Stimulated activated naive B cell treated with anti-CD40 and anti-IgM and Interleukin-4, amounts not matched to agents 10 μg/mL and 1 μg/mL and 100 μg/mL, for 72 hours (primary cell): ENCODE measurements at regions not wholly inside any gene's neighbourhood (a gene's known extent, or its start where the extent isn't known, plus 50 kb on each side); places are given as distances from the start of the nearest gene placed in this dataset.
"Not testable (repeated sequence)": the region's sequence is repeated elsewhere in the genome, so short reads cannot be mapped to it uniquely, and the experiment has no call there.

Experiments used
- ATAC-seq, 2 donors: fragments of 150-1000 bp; cut with Tn5 transposase; replicated peaks; 2 replicates each; pipeline ENCODE4 v1.10.0; 2021; ENCODE audit warnings: moderate library complexity in 1 of 2
- DNase-seq: peaks from one replicate; pipeline ENCODE4 v3.0.0; 2021
- H3K27ac Mint-ChIP-seq: one replicate; pipeline ENCODE4 v1.8.0; 2022; ENCODE audit warnings: mild to moderate bottlenecking, mixed read lengths
- H3K27me3 Mint-ChIP-seq, 2 donors: one replicate each; pipeline ENCODE4 v1.8.0; 2022; ENCODE audit warnings: mixed read lengths in 2 of 2
- H3K36me3 Mint-ChIP-seq, 2 donors: one replicate each; pipeline ENCODE4 v1.8.0; 2022; ENCODE audit warnings: mixed read lengths in 2 of 2, mild to moderate bottlenecking in 1 of 2
- H3K4me1 Mint-ChIP-seq, 2 donors: one replicate each; pipeline ENCODE4 v1.8.0; 2022; ENCODE audit warnings: mixed read lengths in 2 of 2, mild to moderate bottlenecking in 1 of 2
- H3K4me3 Mint-ChIP-seq, 2 donors: one replicate each; pipeline ENCODE4 v1.8.0; 2022; ENCODE audit warnings: mild to moderate bottlenecking in 2 of 2, mixed read lengths in 2 of 2, moderate library complexity in 1 of 2
- H3K9me3 Mint-ChIP-seq, 2 donors: one replicate each; pipeline ENCODE4 v1.8.0; 2022; ENCODE audit warnings: mixed read lengths in 2 of 2, mild to moderate bottlenecking in 1 of 2

DNA sequence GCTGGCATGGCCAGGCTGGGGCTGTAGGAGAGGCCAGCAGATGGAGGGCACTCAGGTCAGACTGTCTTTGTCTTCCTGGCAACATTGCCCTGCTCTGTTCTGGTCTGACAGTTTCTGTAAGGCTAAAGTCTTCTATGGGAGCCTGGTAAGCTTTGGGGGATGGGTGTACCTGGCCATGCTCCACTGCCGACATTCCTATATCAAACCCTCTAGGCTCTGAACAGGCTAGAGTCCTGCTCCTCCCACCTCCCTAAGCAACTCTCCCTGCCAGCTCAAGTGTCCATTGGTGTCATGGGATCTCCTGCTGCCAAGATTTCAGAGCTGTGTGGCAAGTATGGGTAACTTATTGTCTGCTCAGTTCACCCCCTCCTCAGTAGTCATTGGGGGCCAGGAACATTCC lies 163.5 kb upstream of the UGT8 start:
- Mint-ChIP-seq H3K4me1 (no peaks in the 10 kb centered on the region), H3K9me3 (peaks cover 0 to 2% of the 10 kb centered on the region in 2 donors), H3K27me3 (peaks cover 20% of the 10 kb centered on the region in 2 donors), H3K4me3 (no peak overlapping the region), H3K27ac (no peak overlapping the region), H3K36me3 (no peaks in the 10 kb centered on the region)
- ATAC-seq: no peak
- no peak for DNase-seq

DNA sequence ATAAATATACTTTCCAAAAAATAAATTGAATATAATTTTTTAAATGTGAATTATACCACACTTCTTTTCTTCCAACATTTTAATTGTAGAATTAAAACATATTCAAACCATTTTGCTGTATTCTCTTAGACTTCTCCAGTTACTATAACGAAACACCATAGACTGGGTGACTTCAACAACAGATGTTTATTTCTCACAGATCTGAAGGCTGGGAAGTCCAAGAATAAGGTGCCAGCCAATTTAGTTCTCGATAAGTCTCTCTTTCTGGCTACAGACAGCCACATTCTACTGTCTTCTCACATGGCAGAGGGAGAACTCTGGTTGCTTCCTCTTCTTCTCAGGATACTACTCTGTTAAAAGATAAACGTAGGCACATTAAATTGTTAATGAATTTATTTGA lies 155.8 kb upstream of the UGT8 start:
- no peaks in the 10 kb centered on the region for H3K9me3 Mint-ChIP-seq
- no peak overlapping the region for H3K27ac Mint-ChIP-seq
- no peaks in the 10 kb centered on the region for H3K36me3 Mint-ChIP-seq
- H3K27me3 Mint-ChIP-seq: peaks cover 9 to 17% of the 10 kb centered on the region in 2 donors
- ATAC-seq (no peak), DNase-seq (no peak)
- H3K4me1 Mint-ChIP-seq: no peaks in the 10 kb centered on the region
- H3K4me3 Mint-ChIP-seq: no peak overlapping the region

DNA sequence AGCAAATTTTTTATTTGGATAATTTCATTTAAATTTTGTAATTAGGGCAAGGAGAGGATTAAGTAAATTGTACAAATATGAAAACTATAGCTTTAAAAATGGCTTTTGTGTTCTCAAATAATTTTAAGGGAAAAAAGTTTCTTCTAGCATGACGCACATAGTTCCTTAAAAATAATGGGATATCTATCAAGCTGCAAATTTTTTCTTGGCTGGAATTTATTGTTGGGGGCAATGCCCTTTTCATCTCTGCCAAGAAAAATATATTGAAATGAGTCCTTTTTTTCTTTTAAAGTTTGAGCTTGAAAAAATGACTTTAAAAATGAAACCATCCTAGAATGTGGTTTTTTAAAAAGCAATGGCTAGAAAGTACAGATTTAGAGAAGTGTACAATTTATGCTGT lies 154.4 kb upstream of the UGT8 start:
- no peak for DNase-seq
- Mint-ChIP-seq H3K27ac (no peak overlapping the region), H3K27me3 (peaks cover 9 to 23% of the 10 kb centered on the region in 2 donors), H3K36me3 (no peaks in the 10 kb centered on the region), H3K9me3 (no peaks in the 10 kb centered on the region), H3K4me3 (no peak overlapping the region), H3K4me1 (no peaks in the 10 kb centered on the region)
- no peak for ATAC-seq

DNA sequence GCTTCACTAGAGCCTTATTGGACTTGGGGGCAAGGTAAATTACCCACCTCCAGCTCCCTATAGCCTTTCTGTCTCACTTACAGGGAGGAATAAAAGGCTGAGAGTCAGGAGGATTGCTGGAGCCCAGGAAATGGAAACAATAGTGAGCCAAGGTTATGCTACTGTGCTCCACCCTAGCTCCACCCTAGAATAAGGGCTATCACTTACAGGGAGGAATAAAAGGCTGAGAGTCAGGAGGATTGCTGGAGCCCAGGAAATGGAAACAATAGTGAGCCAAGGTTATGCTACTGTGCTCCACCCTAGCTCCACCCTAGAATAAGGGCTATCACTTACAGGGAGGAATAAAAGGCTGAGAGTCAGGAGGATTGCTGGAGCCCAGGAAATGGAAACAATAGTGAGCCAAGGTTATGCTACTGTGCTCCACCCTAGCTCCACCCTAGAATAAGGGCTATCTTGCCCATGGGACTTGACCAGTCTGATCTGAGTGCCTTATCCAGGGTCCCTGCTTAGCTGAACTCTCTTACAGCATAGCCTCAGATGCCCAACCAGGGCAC lies 150.6 kb upstream of the UGT8 start:
- H3K4me1 Mint-ChIP-seq, DNase-seq, ATAC-seq, H3K27ac Mint-ChIP-seq, H3K36me3 Mint-ChIP-seq, H3K9me3 Mint-ChIP-seq, H3K4me3 Mint-ChIP-seq: not testable (repeated sequence)
- H3K27me3 Mint-ChIP-seq: peaks cover 5 to 27% of the 10 kb centered on the region in 2 donors

DNA sequence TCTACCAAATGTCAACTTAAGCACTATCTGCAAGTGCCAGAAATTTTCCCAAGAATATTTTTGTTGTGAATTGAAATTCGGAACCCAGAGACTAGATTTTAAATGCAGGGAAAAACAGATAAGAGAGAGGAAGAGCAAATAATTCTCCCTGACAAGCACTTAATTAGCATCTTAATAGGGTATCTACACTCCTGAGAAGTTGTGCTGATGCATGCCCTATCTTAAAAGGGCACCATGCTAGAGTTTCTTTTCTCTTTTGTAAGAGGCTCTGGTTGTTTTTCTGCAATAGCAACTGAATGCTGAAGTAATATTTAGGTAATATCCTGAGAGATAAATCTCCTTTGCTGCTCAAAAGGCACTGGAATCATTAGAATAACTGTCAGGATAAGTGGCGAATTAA lies 139.9 kb upstream of the UGT8 start:
- no peak overlapping the region for H3K4me3 Mint-ChIP-seq
- peaks cover 1 to 9% of the 10 kb centered on the region in 2 donors for H3K27me3 Mint-ChIP-seq
- H3K4me1 Mint-ChIP-seq: no peaks in the 10 kb centered on the region
- H3K27ac Mint-ChIP-seq: no peak overlapping the region
- DNase-seq (no peak), ATAC-seq (no peak)
- no peaks in the 10 kb centered on the region for H3K36me3 Mint-ChIP-seq
- H3K9me3 Mint-ChIP-seq: no peaks in the 10 kb centered on the region

DNA sequence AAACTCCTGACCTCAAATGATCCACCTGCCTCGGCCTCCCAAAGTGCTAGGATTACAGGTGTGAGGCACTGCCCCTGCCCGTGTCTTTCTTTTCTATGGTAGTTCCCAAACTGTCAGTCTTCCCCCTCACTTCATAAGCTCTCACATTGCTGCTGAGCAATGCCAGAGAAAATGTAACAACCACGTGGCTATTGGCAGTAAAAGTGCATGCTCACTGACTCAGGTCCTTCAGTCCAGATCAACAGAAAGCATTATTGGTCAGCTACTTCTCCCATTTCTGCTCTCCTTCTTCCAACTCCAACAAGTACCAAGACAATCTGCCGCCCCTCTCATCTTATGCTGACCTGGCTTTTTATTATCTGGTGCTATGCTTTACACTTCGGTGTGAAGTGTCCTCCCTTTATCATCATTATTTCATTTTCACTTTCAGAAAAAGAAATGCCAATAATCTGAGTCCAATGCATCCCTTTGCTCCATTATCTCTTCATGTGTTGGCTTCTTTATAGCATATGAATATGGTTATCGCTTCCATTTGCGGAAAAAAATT lies 133.8 kb upstream of the UGT8 start:
- Mint-ChIP-seq H3K27ac (no peak overlapping the region), H3K4me1 (no peaks in the 10 kb centered on the region), H3K9me3 (no peaks in the 10 kb centered on the region), H3K27me3 (peaks cover 18 to 25% of the 10 kb centered on the region in 2 donors), H3K36me3 (no peaks in the 10 kb centered on the region), H3K4me3 (no peak overlapping the region)
- DNase-seq: no peak
- ATAC-seq: no peak

DNA sequence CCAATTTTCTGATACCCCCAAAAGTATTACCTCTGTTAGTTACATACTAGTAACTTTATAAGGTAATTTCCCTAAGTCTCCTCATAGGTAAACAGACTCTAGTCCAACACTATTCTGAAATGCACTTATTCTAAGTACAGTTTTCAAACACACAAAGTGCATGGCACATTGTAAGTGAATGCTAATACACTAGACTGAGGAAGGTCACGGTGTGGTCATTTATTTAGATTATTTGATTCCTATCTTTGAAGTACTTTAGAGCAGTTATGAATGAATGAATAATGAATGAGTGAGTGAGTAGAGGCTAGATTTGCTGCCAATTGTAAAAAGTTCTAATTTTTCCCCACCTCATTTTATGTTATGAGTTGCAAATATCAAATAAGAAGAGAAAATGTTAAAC lies 132.8 kb upstream of the UGT8 start:
- Mint-ChIP-seq H3K27me3 (peaks cover 18% of the 10 kb centered on the region in 2 donors), H3K4me3 (no peak overlapping the region), H3K9me3 (no peaks in the 10 kb centered on the region)

DNA sequence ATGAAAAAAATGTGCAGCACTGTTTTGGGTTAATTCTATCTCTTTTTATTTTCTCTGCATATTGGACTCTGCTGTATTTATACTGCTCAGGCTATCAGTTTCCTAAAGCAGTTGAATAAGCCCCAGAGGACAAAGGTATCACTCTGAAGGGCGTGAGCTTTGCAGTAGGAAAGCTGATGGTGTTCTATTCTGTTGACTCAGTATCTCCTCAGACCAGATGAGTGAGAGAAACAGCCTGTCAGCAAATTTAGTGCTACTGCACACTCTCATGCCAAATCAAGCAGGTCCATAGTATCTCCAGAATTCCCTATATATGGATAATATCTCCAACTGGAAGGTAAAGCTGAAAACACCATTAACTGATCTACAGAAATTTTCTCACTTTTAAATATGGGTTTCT lies 132.3 kb upstream of the UGT8 start:
- ATAC-seq: no peak
- Mint-ChIP-seq H3K4me3 (no peak overlapping the region), H3K9me3 (no peaks in the 10 kb centered on the region), H3K4me1 (no peaks in the 10 kb centered on the region), H3K36me3 (no peaks in the 10 kb centered on the region), H3K27me3 (peaks cover 17 to 18% of the 10 kb centered on the region in 2 donors), H3K27ac (no peak overlapping the region)
- no peak for DNase-seq

More for the DNA sequence above, 132.8 kb upstream of the UGT8 start:
- no peak for DNase-seq
- no peaks in the 10 kb centered on the region for H3K36me3 Mint-ChIP-seq
- no peak for ATAC-seq
- H3K4me1 Mint-ChIP-seq: no peaks in the 10 kb centered on the region
- H3K27ac Mint-ChIP-seq: no peak overlapping the region

DNA sequence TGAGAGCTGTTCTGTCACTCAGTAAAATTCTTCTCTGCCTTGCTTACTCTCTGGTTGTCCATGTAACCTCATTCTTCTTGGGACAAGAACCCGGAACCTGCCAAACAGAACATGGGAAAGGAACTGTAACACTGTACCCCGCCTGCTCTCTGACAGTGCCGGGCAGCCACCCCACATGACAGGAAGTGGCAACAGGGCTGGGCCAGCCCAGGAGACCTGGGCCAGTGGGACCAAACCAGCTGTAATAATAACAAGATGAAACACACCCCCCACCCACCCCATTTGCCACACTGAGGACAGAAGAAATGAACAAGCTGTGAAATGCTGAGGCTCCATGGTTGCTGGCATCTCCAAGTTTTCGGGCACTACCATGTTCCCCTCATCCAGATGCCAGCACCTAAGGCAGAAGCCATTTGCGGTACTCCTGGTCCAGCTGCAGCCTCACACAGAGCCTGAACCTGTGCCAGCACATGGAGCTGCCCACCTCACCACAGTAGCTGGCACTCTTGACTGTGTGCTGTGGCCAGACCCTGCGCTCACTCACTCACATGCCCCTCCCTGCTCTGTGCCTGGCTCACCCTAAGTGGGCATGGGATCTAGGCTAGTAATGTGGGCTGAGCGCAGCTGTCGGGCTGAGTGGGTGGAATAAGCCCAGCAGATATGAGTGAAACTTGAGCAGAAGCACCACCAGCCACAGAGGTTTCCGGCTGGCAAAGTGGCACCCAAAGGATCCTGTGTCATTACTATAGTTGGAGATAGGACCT lies 126.2 kb upstream of the UGT8 start:
- Mint-ChIP-seq H3K27ac (no peak overlapping the region), H3K4me1 (no peaks in the 10 kb centered on the region), H3K9me3 (peaks cover 0 to 2% of the 10 kb centered on the region in 2 donors), H3K27me3 (peaks cover 4 to 5% of the 10 kb centered on the region in 2 donors), H3K36me3 (peaks cover 0 to 2% of the 10 kb centered on the region in 2 donors), H3K4me3 (no peak overlapping the region)
- DNase-seq (no peak), ATAC-seq (no peak)

DNA sequence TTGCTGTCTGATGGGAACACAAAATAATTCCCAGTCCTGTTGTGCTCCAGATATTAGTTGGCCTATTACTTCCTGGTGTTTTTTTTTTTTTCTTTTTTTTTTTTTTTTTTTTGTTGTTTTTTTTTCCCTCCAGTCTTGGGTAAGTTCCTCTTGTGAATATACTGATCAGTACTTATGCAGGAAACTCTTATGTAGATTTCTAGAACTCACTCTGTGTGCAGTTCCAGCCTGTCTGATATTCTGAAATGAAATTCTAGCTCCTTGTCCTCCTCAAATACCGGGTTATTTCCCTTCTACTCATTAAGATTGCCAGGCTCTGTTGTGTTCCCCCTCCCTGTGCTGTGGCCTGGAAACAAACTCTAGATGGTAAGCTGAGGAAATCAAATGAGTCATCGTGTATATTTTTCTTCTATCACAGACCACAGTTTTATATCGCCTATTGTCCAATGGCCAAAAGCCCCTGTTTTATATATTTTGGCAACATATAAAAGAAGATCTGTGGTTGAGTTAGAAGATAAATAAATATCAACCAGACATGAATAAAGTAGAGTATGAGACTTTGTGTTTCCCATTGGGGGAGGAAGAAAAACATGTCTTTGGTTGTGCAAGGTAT lies 124.3 kb upstream of the UGT8 start:
- H3K27ac Mint-ChIP-seq: no peak overlapping the region
- H3K27me3 Mint-ChIP-seq: peaks cover 4 to 13% of the 10 kb centered on the region in 2 donors

DNA sequence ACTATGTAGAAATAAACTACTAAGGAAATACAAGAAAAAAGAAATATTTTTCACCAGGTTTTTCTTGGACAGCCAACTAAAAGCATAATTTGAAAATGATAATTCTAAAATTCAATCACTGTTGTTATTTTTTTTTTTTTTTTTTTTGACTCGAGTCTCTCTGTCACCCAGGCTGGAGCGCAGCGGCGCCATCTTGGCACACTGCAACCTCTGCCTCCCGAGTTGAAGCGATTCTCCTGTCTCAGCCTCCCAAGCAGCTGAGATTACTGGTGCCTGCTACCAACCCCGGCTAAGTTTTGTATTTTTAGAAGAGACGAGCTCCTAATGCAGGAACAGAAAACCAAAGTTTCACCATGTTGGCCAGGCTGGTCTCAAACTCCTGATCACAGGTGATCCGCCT lies 122.3 kb upstream of the UGT8 start:
- Mint-ChIP-seq H3K27ac (no peak overlapping the region), H3K27me3 (peaks cover 10 to 20% of the 10 kb centered on the region in 2 donors), H3K4me3 (no peak overlapping the region), H3K9me3 (peaks cover 0 to 2% of the 10 kb centered on the region in 2 donors), H3K36me3 (peaks cover 0 to 2% of the 10 kb centered on the region in 2 donors), H3K4me1 (no peaks in the 10 kb centered on the region)
- DNase-seq (no peak), ATAC-seq (no peak)

More for the DNA sequence above, 124.3 kb upstream of the UGT8 start:
- ATAC-seq: no peak
- peaks cover 0 to 2% of the 10 kb centered on the region in 2 donors for H3K9me3 Mint-ChIP-seq
- DNase-seq: no peak
- H3K4me1 Mint-ChIP-seq: no peaks in the 10 kb centered on the region
- H3K4me3 Mint-ChIP-seq: no peak overlapping the region
- H3K36me3 Mint-ChIP-seq: peaks cover 0 to 2% of the 10 kb centered on the region in 2 donors

DNA sequence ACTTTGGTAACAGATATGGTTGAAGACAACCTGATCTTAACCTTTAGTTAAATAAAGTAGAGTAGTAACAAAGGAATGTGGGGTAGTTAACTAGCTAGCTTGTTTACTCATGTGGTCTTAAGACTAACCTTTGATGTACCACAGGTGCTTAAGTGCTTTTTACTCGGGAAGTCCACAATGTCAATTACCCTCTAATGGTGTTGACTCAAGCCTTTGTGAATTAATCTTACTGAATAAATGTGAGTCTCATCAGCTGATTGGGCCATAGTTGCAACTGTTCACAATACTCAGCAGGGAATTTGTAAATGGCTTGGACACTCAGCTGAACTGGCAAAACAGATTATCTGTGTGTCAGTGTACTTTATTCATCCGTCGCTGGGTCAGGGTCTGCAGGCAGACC lies 119.0 kb upstream of the UGT8 start:
- Mint-ChIP-seq H3K27ac (no peak overlapping the region), H3K27me3 (peaks cover 6 to 23% of the 10 kb centered on the region in 2 donors), H3K4me1 (no peaks in the 10 kb centered on the region), H3K9me3 (no peaks in the 10 kb centered on the region), H3K4me3 (no peak overlapping the region), H3K36me3 (no peaks in the 10 kb centered on the region)
- DNase-seq: no peak
- no peak for ATAC-seq

DNA sequence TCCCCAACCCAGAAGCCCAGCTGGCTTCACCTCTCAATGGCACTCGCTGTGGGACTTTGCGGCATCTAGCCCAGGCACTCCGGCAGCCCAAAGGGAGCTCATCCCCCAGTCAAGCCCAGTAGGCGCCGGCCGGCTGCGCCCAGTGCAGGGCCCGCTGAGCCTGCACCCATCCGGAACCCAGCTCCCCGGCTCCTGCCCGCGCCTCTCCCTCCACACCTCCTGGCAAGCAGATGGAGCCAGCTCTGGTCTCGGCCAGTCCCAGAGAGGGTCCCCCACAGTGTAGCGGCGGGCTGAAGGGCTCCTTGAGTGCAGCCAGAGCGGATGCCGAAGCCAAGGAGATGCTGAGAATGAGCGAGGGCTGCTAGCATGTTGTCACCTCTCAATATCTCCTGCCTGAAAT lies 116.8 kb upstream of the UGT8 start:
- DNase-seq: no peak
- no peak for ATAC-seq

DNA sequence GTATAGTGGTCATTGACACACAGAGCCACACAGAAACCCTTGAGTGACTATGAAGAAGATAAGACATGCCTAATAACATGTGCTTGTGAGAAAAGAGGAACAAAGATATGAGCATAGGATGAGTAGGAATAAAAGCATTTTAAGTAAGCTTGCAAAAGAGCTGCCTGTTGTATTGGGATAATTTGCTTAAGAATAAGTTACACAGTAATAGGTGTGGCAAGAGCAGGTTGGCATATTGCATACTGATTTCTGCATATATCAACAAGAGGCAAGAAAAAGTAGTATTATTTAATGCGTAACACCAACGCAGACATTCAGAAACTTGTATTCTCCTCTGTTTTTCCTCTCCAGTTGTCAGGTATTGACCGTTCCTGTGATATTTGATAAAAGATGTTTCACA lies 111.5 kb upstream of the UGT8 start:
- no peaks in the 10 kb centered on the region for H3K4me1 Mint-ChIP-seq
- no peaks in the 10 kb centered on the region for H3K9me3 Mint-ChIP-seq
- H3K36me3 Mint-ChIP-seq: no peaks in the 10 kb centered on the region
- peaks cover 0 to 6% of the 10 kb centered on the region in 2 donors for H3K27me3 Mint-ChIP-seq
- DNase-seq (no peak), ATAC-seq (no peak)
- H3K27ac Mint-ChIP-seq: no peak overlapping the region
- H3K4me3 Mint-ChIP-seq: no peak overlapping the region

More for the DNA sequence above, 116.8 kb upstream of the UGT8 start:
- peaks cover 6 to 22% of the 10 kb centered on the region in 2 donors for H3K27me3 Mint-ChIP-seq
- H3K9me3 Mint-ChIP-seq: no peaks in the 10 kb centered on the region
- H3K4me1 Mint-ChIP-seq: no peaks in the 10 kb centered on the region
- H3K4me3 Mint-ChIP-seq: no peak overlapping the region
- no peaks in the 10 kb centered on the region for H3K36me3 Mint-ChIP-seq
- H3K27ac Mint-ChIP-seq: no peak overlapping the region
